ENCODE measurements at regions not wholly inside any gene's neighbourhood (a gene's known extent, or its start where the extent isn't known, plus 50 kb on each side); places are given as distances from the start of the nearest gene placed in this dataset.

DNA sequence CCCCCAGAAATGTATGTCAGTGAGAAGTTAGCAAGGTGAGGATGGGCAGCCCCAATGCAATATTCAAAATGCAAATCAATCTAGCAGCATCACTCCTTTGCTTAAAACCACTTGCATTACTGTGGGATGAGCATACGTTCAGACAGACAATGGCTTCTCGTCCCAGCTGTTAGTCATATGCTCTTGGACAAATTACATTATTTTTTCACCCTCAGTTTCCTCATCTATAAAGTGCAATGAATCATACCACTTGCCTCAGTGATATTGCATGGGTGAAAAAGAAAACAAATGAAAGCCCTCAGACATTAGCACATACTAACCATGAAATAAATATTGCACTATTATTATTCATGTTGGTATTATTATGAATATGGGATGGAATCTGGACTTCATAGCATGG is 132.3 kb downstream of the C12orf75 start:
- TF ChIP-seq POLR2A (IDR thresholded peaks at IDR 0.05; ENCODE audit: low read length) (no peak), GATA1 (IDR thresholded peaks at IDR 0.05; ENCODE audit: low read depth, low read length) (no peak)

Data from erythroblast (primary cell).